OCI-LY1 (cell line): ENCODE measurements at regions not wholly inside any gene's neighbourhood (a gene's known extent, or its start where the extent isn't known, plus 50 kb on each side); places are given as distances from the start of the nearest gene placed in this dataset.

Source experiments
- H2AFZ ChIP-seq: fragments of 200-600 bp; sonication (generic), shearing (Covaris generic); 2 replicates; pipeline ENCODE4 v1.6.0; 2014; ENCODE audit warnings: antibody characterized with exemption, mild to moderate bottlenecking, low read length
- H3F3A ChIP-seq: fragments of 200-600 bp; sonication (generic), shearing (Covaris generic); 2 replicates; pipeline ENCODE4 v1.6.0; 2014; ENCODE audit warnings: mild to moderate bottlenecking, antibody characterized with exemption, low read length, moderate library complexity; ENCODE audit not compliant: insufficient read depth
- H3K27ac ChIP-seq: fragments of 200-600 bp; sonication (generic); 2 replicates; pipeline ENCODE4 v1.5.1; 2014; ENCODE audit warnings: low read length, mixed run types, mild to moderate bottlenecking, low read depth; ENCODE audit not compliant: poor library complexity, severe bottlenecking
- H3K27me3 ChIP-seq: fragments of 200-600 bp; sonication (generic); 2 replicates; pipeline ENCODE4 v1.6.0; 2014; ENCODE audit warnings: antibody characterized with exemption, mild to moderate bottlenecking, low read length, moderate library complexity; ENCODE audit not compliant: insufficient read depth
- H3K36me3 ChIP-seq: fragments of 200-600 bp; sonication (generic); 2 replicates; pipeline ENCODE4 v1.6.1; 2014; ENCODE audit warnings: mild to moderate bottlenecking, antibody characterized with exemption, low read length, moderate library complexity, mixed read lengths; ENCODE audit not compliant: insufficient read depth
- H3K4me1 ChIP-seq: fragments of 200-600 bp; sonication (generic); 2 replicates; pipeline ENCODE4 v1.5.1; 2014; ENCODE audit warnings: mild to moderate bottlenecking, low read length, moderate library complexity; ENCODE audit not compliant: insufficient read depth, severe bottlenecking
- H3K4me2 ChIP-seq: fragments of 200-600 bp; sonication (generic), shearing (Covaris generic); 2 replicates; pipeline ENCODE4 v1.6.1; 2014; ENCODE audit warnings: low read length
- H3K4me3 ChIP-seq: fragments of 200-600 bp; sonication (generic); 2 replicates; pipeline ENCODE4 v1.5.1; 2014; ENCODE audit warnings: low read length, low read depth, mild to moderate bottlenecking, mixed read lengths; ENCODE audit not compliant: poor library complexity, severe bottlenecking
- H3K79me2 ChIP-seq: fragments of 200-600 bp; shearing (Covaris generic); 2 replicates; pipeline ENCODE4 v1.6.1; 2016; ENCODE audit warnings: mixed run types, low read length, mixed read lengths; ENCODE audit not compliant: insufficient read depth
- H3K9ac ChIP-seq: fragments of 200-600 bp; sonication (generic), shearing (Covaris generic); 2 replicates; pipeline ENCODE4 v1.6.1; 2014; ENCODE audit warnings: mild to moderate bottlenecking, low read length, mixed read lengths
- H3K9me2 ChIP-seq: fragments of 200-600 bp; sonication (generic), shearing (Covaris generic); 2 replicates; pipeline ENCODE4 v1.6.1; 2014; ENCODE audit warnings: low read depth, mild to moderate bottlenecking, low read length, mixed read lengths
- H3K9me3 ChIP-seq: fragments of 200-600 bp; shearing (Covaris generic); 2 replicates; pipeline ENCODE4 v1.6.1; 2014; ENCODE audit warnings: low read length, mixed read lengths
- H4K20me1 ChIP-seq: fragments of 200-600 bp; sonication (generic), shearing (Covaris generic); 2 replicates; pipeline ENCODE4 v1.6.0; 2016; ENCODE audit warnings: mild to moderate bottlenecking, low read length; ENCODE audit not compliant: insufficient read depth
- EZH2 ChIP-seq: fragments of 200-600 bp; sonication (generic), shearing (Covaris generic); IDR thresholded peaks from 2 replicates; pipeline ENCODE4 v1.8.0; 2017; ENCODE audit warnings: borderline replicate concordance, mixed run types, mild to moderate bottlenecking, antibody characterized with exemption, low read length, moderate library complexity, mixed read lengths
- TF ChIP-seq, protein P1 (sequence below): fragments of 200-600 bp; sonication (generic), shearing (Covaris generic); IDR thresholded peaks from 2 replicates; pipeline ENCODE4 v1.5.1; 2017; ENCODE audit warnings: mild to moderate bottlenecking, antibody characterized with exemption, low read length, moderate library complexity, mixed read lengths

GRCh38 chr13:60696602-60697001 is 299.6 kb downstream of the TDRD3 start:
- no peak overlapping the region for H3K27ac ChIP-seq
- H3K9me2 ChIP-seq: no peaks in the 10 kb centered on the region
- no peaks in the 10 kb centered on the region for H4K20me1 ChIP-seq
- H3K27me3 ChIP-seq: no peaks in the 10 kb centered on the region
- TF ChIP-seq, protein P1, sequence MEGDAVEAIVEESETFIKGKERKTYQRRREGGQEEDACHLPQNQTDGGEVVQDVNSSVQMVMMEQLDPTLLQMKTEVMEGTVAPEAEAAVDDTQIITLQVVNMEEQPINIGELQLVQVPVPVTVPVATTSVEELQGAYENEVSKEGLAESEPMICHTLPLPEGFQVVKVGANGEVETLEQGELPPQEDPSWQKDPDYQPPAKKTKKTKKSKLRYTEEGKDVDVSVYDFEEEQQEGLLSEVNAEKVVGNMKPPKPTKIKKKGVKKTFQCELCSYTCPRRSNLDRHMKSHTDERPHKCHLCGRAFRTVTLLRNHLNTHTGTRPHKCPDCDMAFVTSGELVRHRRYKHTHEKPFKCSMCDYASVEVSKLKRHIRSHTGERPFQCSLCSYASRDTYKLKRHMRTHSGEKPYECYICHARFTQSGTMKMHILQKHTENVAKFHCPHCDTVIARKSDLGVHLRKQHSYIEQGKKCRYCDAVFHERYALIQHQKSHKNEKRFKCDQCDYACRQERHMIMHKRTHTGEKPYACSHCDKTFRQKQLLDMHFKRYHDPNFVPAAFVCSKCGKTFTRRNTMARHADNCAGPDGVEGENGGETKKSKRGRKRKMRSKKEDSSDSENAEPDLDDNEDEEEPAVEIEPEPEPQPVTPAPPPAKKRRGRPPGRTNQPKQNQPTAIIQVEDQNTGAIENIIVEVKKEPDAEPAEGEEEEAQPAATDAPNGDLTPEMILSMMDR: no peak
- TF ChIP-seq EZH2: no peak
- no peak overlapping the region for H3K4me2 ChIP-seq
- H3K4me3 ChIP-seq: no peak overlapping the region
- H3K79me2 ChIP-seq: no peaks in the 10 kb centered on the region
- H2AFZ ChIP-seq: no peak overlapping the region
- no peaks in the 10 kb centered on the region for H3K36me3 ChIP-seq
- no peak overlapping the region for H3K9ac ChIP-seq
- H3F3A ChIP-seq: no peaks in the 10 kb centered on the region
- no peaks in the 10 kb centered on the region for H3K4me1 ChIP-seq
- H3K9me3 ChIP-seq: no peaks in the 10 kb centered on the region

- Histone ChIP-seq H3K36me3 (no peaks in the 10 kb centered on the region), H3F3A (no peaks in the 10 kb centered on the region), H3K27ac (no peak overlapping the region), H3K4me3 (no peak overlapping the region), H3K4me2 (no peak overlapping the region), H2AFZ (no peak overlapping the region), H3K4me1 (no peaks in the 10 kb centered on the region), H3K9me3 (no peaks in the 10 kb centered on the region), H3K79me2 (no peaks in the 10 kb centered on the region), H3K27me3 (no peaks in the 10 kb centered on the region), H3K9ac (no peak overlapping the region), H3K9me2 (no peaks in the 10 kb centered on the region), H4K20me1 (no peaks in the 10 kb centered on the region)
- TF ChIP-seq, protein P1: no peak
- no peak for TF ChIP-seq EZH2
These were observed 294.2 kb downstream of the TDRD3 start for GRCh38 chr13:60691268-60691667.

DNA sequence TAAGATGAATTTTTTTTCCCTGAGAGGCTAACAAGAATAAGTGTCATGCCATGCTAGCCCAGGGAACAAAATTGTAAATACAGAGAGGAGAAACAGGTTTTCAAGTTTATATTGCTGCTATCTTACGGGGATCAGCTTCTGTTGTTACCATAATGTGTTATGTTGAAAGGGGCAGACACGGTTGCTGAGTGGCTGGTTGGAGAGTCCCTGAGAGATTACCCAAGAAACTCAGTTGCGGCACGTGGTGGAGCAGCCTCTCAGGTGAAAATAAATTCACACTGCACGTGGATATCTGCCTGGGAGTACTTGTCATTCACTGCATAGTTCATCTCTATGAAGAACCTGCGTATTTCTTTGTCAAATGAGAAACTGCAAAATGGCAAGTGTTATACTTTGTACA is 293.6 kb downstream of the TDRD3 start:
- Histone ChIP-seq H3K4me2 (no peak overlapping the region), H3K4me1 (no peaks in the 10 kb centered on the region), H3K27ac (no peak overlapping the region), H3K9me3 (no peaks in the 10 kb centered on the region), H3K9ac (no peak overlapping the region), H3K79me2 (no peaks in the 10 kb centered on the region), H2AFZ (no peak overlapping the region), H3K36me3 (no peaks in the 10 kb centered on the region), H3K27me3 (no peaks in the 10 kb centered on the region), H3K4me3 (no peak overlapping the region), H3F3A (no peaks in the 10 kb centered on the region), H3K9me2 (no peaks in the 10 kb centered on the region), H4K20me1 (no peaks in the 10 kb centered on the region)
- TF ChIP-seq, protein P1: no peak
- TF ChIP-seq EZH2: no peak
